ENCODE measurements at regions not wholly inside any gene's neighbourhood (a gene's known extent, or its start where the extent isn't known, plus 50 kb on each side); places are given as distances from the start of the nearest gene placed in this dataset.

GRCh38 chr5:54765165-54766028, 220.0 kb downstream of the ESM1 start:
- no peak for DNase-seq

GRCh38 chr5:54764102-54765090, 221.0 kb downstream of the ESM1 start:
- no peak for DNase-seq

- DNase-seq, result no peak
Measured at GRCh38 chr5:54761213-54761701, 224.1 kb downstream of the ESM1 start.

GRCh38 chr5:54760182-54760935, 225.0 kb downstream of the ESM1 start:
- no peak for DNase-seq

DNA sequence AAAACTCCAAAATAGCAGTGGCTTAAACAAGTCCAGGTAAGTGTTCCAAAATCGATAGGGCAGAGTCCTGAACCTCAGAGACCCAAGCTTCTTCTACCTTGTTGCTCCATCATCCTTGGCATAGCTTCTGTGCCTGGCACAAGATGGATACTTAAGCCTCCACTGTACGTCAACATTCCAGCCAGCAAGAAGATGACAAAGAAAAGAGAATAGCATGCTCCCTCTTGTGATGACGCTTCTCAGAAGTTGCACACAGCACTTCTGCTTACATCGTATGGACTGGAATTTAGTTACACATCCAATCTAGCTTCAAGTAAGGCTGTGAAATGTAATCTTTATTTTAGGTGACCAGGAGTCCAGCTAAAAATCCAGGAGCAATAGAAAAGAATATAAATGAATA, 227.4 kb downstream of the ESM1 start:
- no peak for DNase-seq

DNA sequence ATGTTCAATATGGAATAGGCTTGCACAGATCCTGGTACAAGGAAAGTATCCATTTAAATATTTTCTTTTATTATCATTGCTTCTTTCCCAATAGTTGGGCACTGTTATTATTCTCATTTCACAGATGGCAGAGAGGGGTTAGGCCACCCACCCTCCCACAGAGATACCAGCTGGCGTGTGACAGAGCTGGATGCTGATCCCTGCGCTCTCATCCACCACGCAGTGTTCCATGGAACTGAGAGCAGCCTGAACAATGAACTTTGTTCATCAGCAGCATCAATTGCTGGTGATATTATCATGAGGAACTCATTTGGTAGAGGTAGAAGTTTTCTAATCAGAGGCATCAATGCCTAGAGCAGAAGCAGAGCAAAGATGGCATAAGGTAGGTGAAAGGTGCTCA, 227.9 kb downstream of the ESM1 start:
- no peak for DNase-seq

DNA sequence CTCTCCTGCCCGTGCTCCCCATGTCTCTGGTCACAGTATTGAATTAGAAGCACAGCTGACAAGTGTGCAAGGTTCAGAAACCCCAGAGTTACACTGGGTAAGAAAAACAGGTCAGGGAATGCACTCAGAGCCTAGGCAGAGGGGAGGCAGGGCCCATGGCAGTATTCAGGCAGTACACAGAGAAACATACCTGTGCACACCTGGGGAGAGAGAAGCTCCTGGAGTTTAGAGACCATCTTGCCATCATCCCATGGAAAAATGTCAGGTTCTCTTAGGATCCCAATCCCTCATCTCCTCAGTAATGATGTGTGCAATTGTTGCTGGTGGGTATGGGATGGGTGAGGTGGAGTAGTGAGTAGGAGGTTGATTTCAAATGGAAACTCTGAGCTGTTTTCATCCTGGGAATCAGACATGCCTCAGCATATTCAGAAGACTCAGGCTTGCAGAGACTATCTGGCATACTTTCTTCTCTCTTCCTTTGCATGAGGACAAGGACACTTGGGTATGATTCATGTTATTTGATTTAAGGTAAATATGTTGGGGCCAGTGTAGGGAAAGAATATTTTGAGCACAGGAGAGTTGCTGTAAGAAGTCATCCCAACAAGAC, 228.5 kb downstream of the ESM1 start:
- DNase-seq, result no peak

- no peak for DNase-seq
Measured at GRCh38 chr5:54756301-54756700, 229.1 kb downstream of the ESM1 start.

- no peak for DNase-seq
Measured at GRCh38 chr5:54754878-54755277, 230.5 kb downstream of the ESM1 start.

GRCh38 chr5:54754420-54754819, 231.0 kb downstream of the ESM1 start:
- no peak for DNase-seq

DNA sequence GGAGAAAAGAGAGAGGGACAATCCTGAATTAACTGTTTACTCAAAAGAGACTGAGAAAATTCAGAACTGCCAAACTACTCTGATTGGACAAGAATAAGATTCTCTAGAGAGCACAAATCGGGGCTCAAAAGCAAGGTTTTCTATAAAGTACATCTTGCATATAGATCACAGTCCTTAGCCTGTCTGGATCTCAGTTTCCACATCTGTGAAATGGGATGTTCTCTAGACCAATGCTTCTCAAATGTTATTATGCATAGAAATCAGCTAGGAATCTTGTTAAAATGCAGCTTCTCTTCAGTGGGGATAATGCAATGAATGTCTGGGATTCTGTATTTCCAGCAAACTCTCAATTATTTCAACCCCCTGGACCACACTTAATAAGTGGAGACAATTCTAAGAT, 231.6 kb downstream of the ESM1 start:
- no peak for DNase-seq

DNA sequence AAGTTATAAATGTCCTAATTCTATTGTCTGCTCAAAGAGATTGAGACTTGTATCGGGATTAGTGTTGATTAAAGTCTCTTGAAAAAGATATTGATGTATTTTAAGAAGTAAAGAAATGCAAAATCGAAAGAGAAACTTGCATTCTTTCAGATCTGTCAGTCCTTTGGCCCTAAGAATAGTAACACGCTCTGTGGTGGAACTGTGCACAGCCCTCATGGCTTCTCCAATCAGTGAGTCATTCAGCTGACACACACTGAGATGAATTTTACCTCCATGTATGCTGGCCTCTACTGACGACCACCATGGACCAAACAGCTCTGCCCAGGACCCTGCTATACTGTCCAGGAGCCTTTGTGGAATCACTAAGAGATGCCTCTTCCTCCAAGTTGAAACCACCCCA, 232.4 kb downstream of the ESM1 start:
- no peak for DNase-seq

GRCh38 chr5:54748527-54748926, 231.0 kb downstream of the SNX18 start:
- DNase-seq, result no peak

DNA sequence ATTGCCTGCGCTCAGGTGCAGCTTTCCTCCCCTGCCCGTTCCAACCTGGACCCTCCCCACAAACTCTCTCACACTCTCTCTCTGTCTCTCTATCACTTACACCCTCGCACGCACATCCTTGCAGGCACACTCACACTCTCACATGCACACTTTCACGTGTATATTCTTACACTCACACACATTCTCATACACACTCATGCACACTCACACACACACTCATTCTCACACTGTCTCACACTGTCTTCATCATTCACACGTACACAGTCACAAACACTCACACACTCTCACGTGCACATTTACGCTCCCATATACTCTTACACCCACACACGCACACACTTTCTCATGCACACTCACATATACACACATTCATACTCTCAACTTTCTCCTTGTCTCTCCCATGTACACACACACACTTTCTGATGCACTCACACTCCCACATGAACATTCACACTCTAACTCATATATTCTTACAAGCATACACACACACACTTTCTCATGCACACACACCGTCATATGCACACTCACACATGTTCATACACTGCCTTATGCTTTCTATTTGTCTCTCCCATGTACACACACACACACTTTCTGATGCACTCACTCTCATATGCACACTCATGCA, 229.3 kb downstream of the SNX18 start:
- no peak for DNase-seq

DNA sequence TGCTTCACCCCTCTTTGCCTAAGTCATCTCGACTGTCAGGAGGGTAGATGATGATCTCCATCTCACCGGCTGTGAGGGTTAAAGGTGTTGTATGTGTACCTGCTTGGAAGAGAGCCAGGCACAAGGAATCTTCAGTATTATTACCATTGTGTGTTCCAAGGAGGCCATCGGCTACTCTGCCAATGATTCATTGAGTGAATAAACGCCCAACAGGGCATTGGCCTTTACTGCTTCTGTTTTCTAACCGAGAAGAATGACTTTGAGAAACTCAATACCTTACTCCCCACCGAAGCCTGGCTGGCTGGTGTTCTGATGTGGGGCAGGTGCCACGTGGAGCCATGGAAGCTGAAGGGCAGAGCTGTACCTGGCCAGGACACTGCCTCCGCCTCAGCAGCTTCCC, 228.8 kb downstream of the SNX18 start:
- DNase-seq, result no peak

- DNase-seq, result no peak
Measured at GRCh38 chr5:54745599-54745998, 228.0 kb downstream of the SNX18 start.

DNA sequence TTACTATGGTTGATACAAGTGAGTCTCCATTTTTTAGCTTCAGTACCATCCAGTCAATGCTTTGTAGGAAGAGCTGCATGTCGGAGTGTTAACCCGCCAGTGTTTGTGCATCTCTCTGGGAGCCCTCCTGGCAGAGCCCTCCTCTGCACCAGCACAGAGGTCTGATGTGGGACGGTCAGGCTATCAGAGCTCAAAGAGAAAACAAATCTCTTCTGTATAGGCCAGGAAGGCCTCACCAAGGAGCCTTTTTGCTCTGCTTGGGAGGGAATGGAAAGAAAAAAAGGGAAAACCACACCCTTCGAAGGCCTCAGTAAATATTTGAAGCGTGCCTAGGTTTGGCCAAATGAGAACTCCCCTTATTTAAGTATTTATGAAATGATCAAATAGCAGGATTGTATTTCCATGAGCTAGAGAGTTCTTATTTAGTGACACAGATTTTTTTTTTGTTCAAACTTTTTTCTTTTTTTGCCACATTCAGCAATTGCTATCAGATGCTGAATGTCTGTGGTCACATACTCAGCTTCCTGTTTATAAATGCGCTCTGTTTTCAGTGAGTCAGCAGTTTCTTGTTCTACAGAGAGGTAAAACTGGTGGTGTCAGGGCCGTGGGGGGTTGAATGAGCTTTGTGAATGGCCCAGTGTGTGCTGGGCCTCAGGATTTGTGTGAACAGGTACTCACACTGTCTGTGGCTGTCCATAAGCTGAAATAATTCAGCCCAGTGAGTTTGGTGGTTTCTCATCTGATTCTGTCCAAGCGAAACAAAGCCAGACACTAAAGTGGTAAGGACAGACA, 226.6 kb downstream of the SNX18 start:
- peak; percentile 51 for DNase-seq

GRCh38 chr5:54743581-54743980, 226.0 kb downstream of the SNX18 start:
- DNase-seq, result no peak

- DNase-seq, result no peak
Measured at GRCh38 chr5:54742417-54742891, 224.9 kb downstream of the SNX18 start.

- no peak for DNase-seq
Measured at GRCh38 chr5:54741711-54742110, 224.2 kb downstream of the SNX18 start.

DNA sequence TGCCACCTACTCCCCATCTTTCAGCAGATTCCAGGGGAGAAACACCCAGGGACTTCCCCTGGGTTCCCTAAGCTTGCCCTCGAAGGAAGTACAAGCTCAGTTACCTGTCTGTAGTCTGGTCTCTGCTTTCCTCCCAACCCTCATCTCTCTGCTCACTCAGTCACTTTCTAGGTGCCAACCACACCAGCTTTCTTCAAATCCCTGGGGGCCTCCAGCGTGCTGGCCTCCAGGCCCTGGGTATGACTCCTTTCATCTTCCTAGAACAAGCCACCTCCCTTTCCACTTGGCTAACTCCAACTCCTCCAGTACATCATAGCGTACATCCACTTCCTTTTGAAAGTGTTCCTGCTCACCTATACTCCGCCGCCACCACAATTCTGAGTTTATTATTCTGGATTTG, 222.6 kb downstream of the SNX18 start:
- DNase-seq, result no peak

Measured in stimulated activated CD4-positive, alpha-beta T cell treated with anti-CD3 and anti-CD28 coated beads, Interleukin-1b, Interleukin-23, amount 100 ng/mL, for 48 hours (primary cell).